Neural crest cell (in vitro differentiated cells): ENCODE measurements at regions not wholly inside any gene's neighbourhood (a gene's known extent, or its start where the extent isn't known, plus 50 kb on each side); places are given as distances from the start of the nearest gene placed in this dataset.

Experiments used
- DNase-seq: peaks from one replicate; pipeline ENCODE4 v3.0.0; 2021; ENCODE audit warnings: low read depth, mixed read lengths, low spot score
- H3K27ac Mint-ChIP-seq: one replicate; pipeline ENCODE4 v1.8.0; 2021; ENCODE audit warnings: mild to moderate bottlenecking, mixed read lengths; ENCODE audit not compliant: unreplicated experiment
- H3K27me3 Mint-ChIP-seq: 2 replicates; pipeline ENCODE4 v1.8.0; 2021; ENCODE audit warnings: low read depth, mild to moderate bottlenecking, mixed read lengths
- H3K36me3 Mint-ChIP-seq: 2 replicates; pipeline ENCODE4 v1.8.0; 2021; ENCODE audit warnings: low read depth, mild to moderate bottlenecking, mixed read lengths
- H3K4me1 Mint-ChIP-seq: 2 replicates; pipeline ENCODE4 v1.8.0; 2021; ENCODE audit warnings: mixed read lengths
- H3K4me3 Mint-ChIP-seq: one replicate; pipeline ENCODE4 v1.8.0; 2021; ENCODE audit warnings: mild to moderate bottlenecking, mixed read lengths
- H3K9me3 Mint-ChIP-seq: 2 replicates; pipeline ENCODE4 v1.8.0; 2021; ENCODE audit warnings: mixed read lengths
- CTCF ChIP-seq: fragments of 200-600 bp; sonication (generic); conservative IDR thresholded peaks from 2 replicates; pipeline ENCODE4 v1.5.0; 2021; ENCODE audit warnings: antibody characterized with exemption, mild to moderate bottlenecking

- H3K27ac Mint-ChIP-seq = no peak overlapping the region
- peaks cover 5% of the 10 kb centered on the region for H3K9me3 Mint-ChIP-seq
- DNase-seq = no peak
- H3K4me3 Mint-ChIP-seq = no peak overlapping the region
- peaks cover 6% of the 10 kb centered on the region for H3K4me1 Mint-ChIP-seq
- no peaks in the 10 kb centered on the region for H3K27me3 Mint-ChIP-seq
- no peak for TF ChIP-seq CTCF
- H3K36me3 Mint-ChIP-seq = peaks cover 3% of the 10 kb centered on the region
These were observed 82.9 kb downstream of the ADCYAP1 start for GRCh38 chr18:987325-988186.

GRCh38 chr18:989425-989824, 84.8 kb downstream of the ADCYAP1 start:
- H3K27me3 Mint-ChIP-seq = no peaks in the 10 kb centered on the region
- no peak for TF ChIP-seq CTCF
- no peak overlapping the region for H3K4me3 Mint-ChIP-seq
- peaks cover 6% of the 10 kb centered on the region for H3K4me1 Mint-ChIP-seq
- DNase-seq = no peak
- H3K9me3 Mint-ChIP-seq = peaks cover 14% of the 10 kb centered on the region
- peaks cover 12% of the 10 kb centered on the region for H3K36me3 Mint-ChIP-seq
- no peak overlapping the region for H3K27ac Mint-ChIP-seq

- Mint-ChIP-seq H3K27ac (no peak overlapping the region), H3K9me3 (peaks cover 17% of the 10 kb centered on the region), H3K4me3 (no peak overlapping the region), H3K36me3 (peaks cover 15% of the 10 kb centered on the region), H3K27me3 (no peaks in the 10 kb centered on the region), H3K4me1 (peaks cover 6% of the 10 kb centered on the region)
- no peak for DNase-seq
- TF ChIP-seq CTCF = no peak
These were observed 85.5 kb downstream of the ADCYAP1 start for GRCh38 chr18:990197-990596.

GRCh38 chr18:991441-991840, 86.8 kb downstream of the ADCYAP1 start:
- no peak overlapping the region for H3K27ac Mint-ChIP-seq
- no peak for TF ChIP-seq CTCF
- no peaks in the 10 kb centered on the region for H3K27me3 Mint-ChIP-seq
- peaks cover 5% of the 10 kb centered on the region for H3K4me1 Mint-ChIP-seq
- no peak for DNase-seq
- peaks cover 15% of the 10 kb centered on the region for H3K36me3 Mint-ChIP-seq
- H3K4me3 Mint-ChIP-seq = no peak overlapping the region
- H3K9me3 Mint-ChIP-seq = peaks cover 17% of the 10 kb centered on the region

GRCh38 chr18:993560-993959, 88.9 kb downstream of the ADCYAP1 start:
- H3K36me3 Mint-ChIP-seq = peaks cover 18% of the 10 kb centered on the region
- H3K27ac Mint-ChIP-seq = no peak overlapping the region
- no peak for DNase-seq
- H3K27me3 Mint-ChIP-seq = no peaks in the 10 kb centered on the region
- H3K4me1 Mint-ChIP-seq = no peaks in the 10 kb centered on the region
- H3K9me3 Mint-ChIP-seq = peaks cover 17% of the 10 kb centered on the region
- no peak for TF ChIP-seq CTCF
- H3K4me3 Mint-ChIP-seq = no peak overlapping the region
